GM10248 (cell line): ENCODE measurements at regions not wholly inside any gene's neighbourhood (a gene's known extent, or its start where the extent isn't known, plus 50 kb on each side); places are given as distances from the start of the nearest gene placed in this dataset.

Source experiments
- CTCF ChIA-PET: fragments of 300-600 bp; sonication (Branson Sonifier 250); formaldehyde crosslinking; extraction: SDS; loops from one replicate; lab custom pipeline; 2021; ENCODE audit warnings: antibody characterized with exemption; lab: Yijun Ruan, JAX
- POLR2A ChIA-PET: fragments of 350-650 bp; sonication (Branson Sonifier 250); formaldehyde crosslinking; extraction: SDS; loops from one replicate; lab custom pipeline; 2020; ENCODE audit warnings: antibody characterized with exemption; lab: Yijun Ruan, JAX
- DNase-seq: peaks from one replicate; pipeline ENCODE4 v3.0.0; 2012; ENCODE audit errors: extremely low spot score
- TF ChIP-seq, protein P1 (sequence below): IDR thresholded peaks from 2 replicates; pipeline ENCODE4 v1.5.1; 2012; ENCODE audit warnings: mild to moderate bottlenecking, low read depth; ENCODE audit errors: extremely low read depth, missing control alignments, control extremely low read depth

DNA sequence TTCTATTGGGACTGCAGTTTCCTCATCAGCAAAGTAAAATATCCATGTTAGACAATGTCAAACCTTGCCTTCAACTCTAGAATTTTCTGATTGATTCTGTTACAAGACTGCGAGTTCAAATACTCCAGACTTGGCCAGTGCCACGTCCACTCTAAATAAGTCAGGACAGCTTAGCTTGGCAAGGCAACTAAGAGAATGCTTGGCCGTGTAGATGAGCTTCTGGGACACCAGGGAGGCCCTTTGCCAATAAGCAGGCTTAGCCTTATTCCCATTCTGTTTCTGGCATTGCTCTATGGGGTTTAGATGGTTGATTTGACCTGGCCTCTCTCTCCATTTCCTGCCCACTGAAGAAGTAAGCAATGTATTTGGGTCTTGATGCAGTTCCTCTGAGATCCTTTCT lies 218.1 kb upstream of the SIX2 start:
- TF ChIP-seq, protein P1, sequence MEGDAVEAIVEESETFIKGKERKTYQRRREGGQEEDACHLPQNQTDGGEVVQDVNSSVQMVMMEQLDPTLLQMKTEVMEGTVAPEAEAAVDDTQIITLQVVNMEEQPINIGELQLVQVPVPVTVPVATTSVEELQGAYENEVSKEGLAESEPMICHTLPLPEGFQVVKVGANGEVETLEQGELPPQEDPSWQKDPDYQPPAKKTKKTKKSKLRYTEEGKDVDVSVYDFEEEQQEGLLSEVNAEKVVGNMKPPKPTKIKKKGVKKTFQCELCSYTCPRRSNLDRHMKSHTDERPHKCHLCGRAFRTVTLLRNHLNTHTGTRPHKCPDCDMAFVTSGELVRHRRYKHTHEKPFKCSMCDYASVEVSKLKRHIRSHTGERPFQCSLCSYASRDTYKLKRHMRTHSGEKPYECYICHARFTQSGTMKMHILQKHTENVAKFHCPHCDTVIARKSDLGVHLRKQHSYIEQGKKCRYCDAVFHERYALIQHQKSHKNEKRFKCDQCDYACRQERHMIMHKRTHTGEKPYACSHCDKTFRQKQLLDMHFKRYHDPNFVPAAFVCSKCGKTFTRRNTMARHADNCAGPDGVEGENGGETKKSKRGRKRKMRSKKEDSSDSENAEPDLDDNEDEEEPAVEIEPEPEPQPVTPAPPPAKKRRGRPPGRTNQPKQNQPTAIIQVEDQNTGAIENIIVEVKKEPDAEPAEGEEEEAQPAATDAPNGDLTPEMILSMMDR, result no peak
- CTCF ChIA-PET, result no interaction called here
- no peak for DNase-seq
- POLR2A ChIA-PET, result no interaction called here

- no peak for DNase-seq
- TF ChIP-seq, protein P1, result no peak
- CTCF ChIA-PET, result interaction anchor here (0.8 kb wide), 1 partner anchor 17 kb away, joined by 3 read pairs; no protein-coding TSS in a partner anchor
- POLR2A ChIA-PET, result no interaction called here
Observed at GRCh38 chr2:45224993-45225380, 215.7 kb upstream of the SIX2 start.

GRCh38 chr2:45224321-45224992 lies 215.2 kb upstream of the SIX2 start:
- ChIA-PET POLR2A (no interaction called here), CTCF (interaction anchor here (0.8 kb wide), 1 partner anchor 18 kb away, joined by 3 read pairs; no protein-coding TSS in a partner anchor)
- TF ChIP-seq, protein P1, result no peak
- DNase-seq, result no peak

DNA sequence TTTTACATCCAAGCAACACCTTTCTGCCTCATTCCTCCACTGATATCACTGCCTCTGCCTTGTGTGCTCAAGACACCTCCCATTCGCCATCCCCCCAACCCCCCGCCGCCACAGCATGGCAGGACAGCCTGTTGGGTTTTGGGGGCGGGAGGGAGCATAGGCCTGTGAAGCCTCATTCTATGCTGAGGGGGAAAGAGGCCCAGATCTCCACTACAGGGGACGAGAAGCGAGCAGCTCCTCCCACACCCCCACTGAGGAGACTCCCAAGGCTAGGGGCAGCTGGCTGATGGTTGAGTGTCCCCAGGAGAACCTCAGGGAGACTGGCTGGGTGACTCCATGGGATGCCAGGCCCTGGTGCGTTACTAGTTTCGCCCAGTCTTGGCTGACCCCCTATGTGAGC lies 214.3 kb upstream of the SIX2 start:
- TF ChIP-seq, protein P1, result no peak
- POLR2A ChIA-PET, result no interaction called here
- CTCF ChIA-PET, result no interaction called here
- no peak for DNase-seq

DNA sequence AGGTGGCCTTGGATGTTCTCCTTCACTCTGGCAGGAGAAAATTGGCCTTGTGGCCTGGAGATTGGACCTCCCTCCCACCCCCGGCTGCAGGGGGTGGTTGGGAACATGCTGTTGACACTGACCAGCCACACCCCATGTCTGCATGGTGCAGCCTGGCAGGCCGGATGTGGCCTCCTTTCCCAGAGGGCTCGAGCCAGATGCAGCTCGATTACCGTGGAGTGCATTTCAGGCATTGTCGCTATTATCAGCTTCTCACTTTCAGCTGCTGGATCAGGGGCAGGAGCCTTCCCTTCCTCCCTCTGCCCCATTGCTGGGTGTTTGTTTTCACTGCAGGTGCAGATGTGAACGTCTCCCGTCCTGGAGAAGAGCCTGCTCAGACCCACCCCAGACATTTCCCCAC lies 211.0 kb upstream of the SIX2 start:
- TF ChIP-seq, protein P1, result no peak
- ChIA-PET POLR2A (no interaction called here), CTCF (no interaction called here)
- DNase-seq, result no peak

- no peak for DNase-seq
- ChIA-PET CTCF (no interaction called here), POLR2A (no interaction called here)
- TF ChIP-seq, protein P1, result no peak
Observed at GRCh38 chr2:45218931-45219339, 209.7 kb upstream of the SIX2 start.
